IMR-90 (cell line): ENCODE measurements at regions not wholly inside any gene's neighbourhood (a gene's known extent, or its start where the extent isn't known, plus 50 kb on each side); places are given as distances from the start of the nearest gene placed in this dataset.

Source experiments
- ATAC-seq: fragments of 200-7000 bp; cut with Tn5 transposase; 2 replicates; pipeline ENCODE4 v1.9.1; 2020; ENCODE audit warnings: low read depth, mild to moderate bottlenecking, moderate library complexity
- BruUV-seq: library from RNA; stranded (reverse); fragments of 400-500 nt; replicated peaks from 2 replicates; lab custom pipeline; 2021; lab: Mats Ljungman, UMichigan
- CTCF ChIA-PET: fragments of 300-600 bp; formaldehyde crosslinking; extraction: SDS; loops from one replicate; lab custom pipeline; 2021; ENCODE audit warnings: antibody characterized with exemption; lab: Yijun Ruan, JAX
- POLR2A ChIA-PET: fragments of 300-600 bp; sonication (Branson Sonifier 250); formaldehyde crosslinking; loops from one replicate; lab custom pipeline; 2022; ENCODE audit warnings: antibody characterized with exemption; ENCODE audit not compliant: unreplicated experiment; lab: Charles Lee
- DNase-seq: peaks from one replicate; pipeline ENCODE4 v3.0.0; 2013
- H2AFZ ChIP-seq: replicated peaks from 2 replicates; pipeline ENCODE3; 2013; ENCODE audit warnings: low read length, mild to moderate bottlenecking; ENCODE audit not compliant: poor library complexity
- H2AK5ac ChIP-seq: 2 replicates; pipeline ENCODE4 v1.6.1; 2013; ENCODE audit warnings: low read depth, low read length, inconsistent platforms
- H2AK9ac ChIP-seq: replicated peaks from 2 replicates; pipeline ENCODE3; 2013; ENCODE audit warnings: mild to moderate bottlenecking, low read depth, low read length, moderate library complexity; ENCODE audit not compliant: poor library complexity
- H2BK120ac ChIP-seq: 2 replicates; pipeline ENCODE4 v1.6.1; 2013; ENCODE audit warnings: low read depth, low read length, inconsistent platforms
- H2BK15ac ChIP-seq: 3 replicates; pipeline ENCODE4 v1.6.1; 2013; ENCODE audit warnings: low read depth, low read length, inconsistent platforms
- H2BK20ac ChIP-seq: 2 replicates; pipeline ENCODE4 v1.6.1; 2013; ENCODE audit warnings: low read depth, mild to moderate bottlenecking, inconsistent platforms, low read length, moderate library complexity
- H2BK5ac ChIP-seq: 2 replicates; pipeline ENCODE4 v1.6.1; 2013; ENCODE audit warnings: mild to moderate bottlenecking, low read depth, low read length, inconsistent platforms; ENCODE audit not compliant: poor library complexity, severe bottlenecking
- H3K14ac ChIP-seq: replicated peaks from 2 replicates; pipeline ENCODE4 v1.6.1; 2013; ENCODE audit warnings: low read depth, low read length, inconsistent platforms
- H3K18ac ChIP-seq: 2 replicates; pipeline ENCODE4 v1.6.1; 2013; ENCODE audit warnings: low read depth, low read length, control low read depth
- H3K23ac ChIP-seq: 2 replicates; pipeline ENCODE4 v1.6.1; 2013; ENCODE audit warnings: low read depth, low read length, inconsistent platforms
- H3K27ac ChIP-seq: 2 replicates; pipeline ENCODE4 v1.5.1; 2013; ENCODE audit warnings: mild to moderate bottlenecking, control low read depth, low read length; ENCODE audit not compliant: insufficient read depth
- H3K27me3 ChIP-seq: 2 replicates; pipeline ENCODE4 v1.6.1; 2013; ENCODE audit warnings: low read length; ENCODE audit not compliant: control insufficient read depth, insufficient read depth
- H3K36me3 ChIP-seq: 2 replicates; pipeline ENCODE4 v1.6.1; 2013; ENCODE audit warnings: low read length, mixed read lengths; ENCODE audit not compliant: control insufficient read depth, insufficient read depth
- H3K4ac ChIP-seq: 2 replicates; pipeline ENCODE4 v1.6.1; 2013; ENCODE audit warnings: low read depth, low read length, inconsistent platforms
- H3K4me1 ChIP-seq: 2 replicates; pipeline ENCODE4 v1.6.1; 2013; ENCODE audit warnings: low read length, mixed read lengths; ENCODE audit not compliant: control insufficient read depth, insufficient read depth
- H3K4me2 ChIP-seq: 2 replicates; pipeline ENCODE4 v1.6.1; 2013; ENCODE audit warnings: low read depth, mild to moderate bottlenecking, control low read depth, low read length, moderate library complexity
- H3K4me3 ChIP-seq: 2 replicates; pipeline ENCODE4 v1.5.1; 2013; ENCODE audit warnings: low read depth, mild to moderate bottlenecking, control low read depth, low read length, moderate library complexity; ENCODE audit not compliant: insufficient read depth
- H3K56ac ChIP-seq: 2 replicates; pipeline ENCODE4 v1.6.1; 2013; ENCODE audit warnings: low read length, inconsistent platforms; ENCODE audit not compliant: insufficient read depth; ENCODE audit errors: extremely low read depth
- H3K79me1 ChIP-seq, 2 experiments: 2 replicates each; pipeline ENCODE4 v1.6.1; 2013; ENCODE audit warnings: low read length in 2 of 2, inconsistent platforms in 1 of 2, low read depth in 1 of 2
- H3K9ac ChIP-seq: 2 replicates; pipeline ENCODE4 v1.6.1; 2013; ENCODE audit warnings: low read depth, low read length, control low read depth
- H3K9me1 ChIP-seq: 2 replicates; pipeline ENCODE4 v1.6.1; 2013; ENCODE audit warnings: low read length, inconsistent platforms; ENCODE audit not compliant: insufficient read depth
- H3K9me3 ChIP-seq: 2 replicates; pipeline ENCODE4 v1.6.1; 2013; ENCODE audit warnings: low read length; ENCODE audit not compliant: control insufficient read depth, insufficient read depth
- H4K20me1 ChIP-seq: 2 replicates; pipeline ENCODE4 v1.6.1; 2013; ENCODE audit warnings: low read length, inconsistent platforms; ENCODE audit not compliant: insufficient read depth
- H4K5ac ChIP-seq: 2 replicates; pipeline ENCODE4 v1.6.1; 2013; ENCODE audit warnings: mild to moderate bottlenecking, low read depth, low read length, control low read depth
- H4K8ac ChIP-seq, 2 experiments: 2 replicates each; pipeline ENCODE4 v1.6.1; 2013; ENCODE audit warnings: low read depth in 2 of 2, low read length in 2 of 2, control low read depth in 1 of 2, inconsistent platforms in 1 of 2
- H4K91ac ChIP-seq: 2 replicates; pipeline ENCODE4 v1.6.1; 2013; ENCODE audit warnings: low read depth, low read length, inconsistent platforms; ENCODE audit not compliant: insufficient read depth
- BHLHE40 ChIP-seq: fragments of 150-350 bp; IDR thresholded peaks from 2 replicates; pipeline ENCODE4 v1.6.1; 2016; ENCODE audit warnings: mild to moderate bottlenecking, low read depth, low read length
- CEBPB ChIP-seq: IDR thresholded peaks from 2 replicates; pipeline ENCODE4 v1.6.1; 2012; ENCODE audit warnings: low read depth, low read length, improper control_type of control experiment
- CHD1 ChIP-seq: IDR thresholded peaks from 2 replicates; pipeline ENCODE4 v1.6.1; 2012; ENCODE audit warnings: low read depth, low read length, improper control_type of control experiment
- FOS ChIP-seq: fragments of 150-350 bp; IDR thresholded peaks from 2 replicates; pipeline ENCODE4 v1.6.1; 2016; ENCODE audit warnings: low read depth, low read length
- MAFK ChIP-seq: IDR thresholded peaks from 2 replicates; pipeline ENCODE4 v1.6.1; 2012; ENCODE audit warnings: low read depth, low read length, improper control_type of control experiment
- MAZ ChIP-seq: IDR thresholded peaks from 2 replicates; pipeline ENCODE4 v1.6.1; 2012; ENCODE audit warnings: low read depth, mild to moderate bottlenecking, low read length, improper control_type of control experiment, moderate library complexity, borderline replicate concordance
- MXI1 ChIP-seq: IDR thresholded peaks from 2 replicates; pipeline ENCODE4 v1.6.1; 2012; ENCODE audit warnings: low read depth, mild to moderate bottlenecking, low read length, moderate library complexity, borderline replicate concordance
- POLR2A ChIP-seq: IDR thresholded peaks from 2 replicates; pipeline ENCODE4 v1.6.1; 2012; ENCODE audit warnings: mild to moderate bottlenecking, low read depth, low read length
- RAD21 ChIP-seq: IDR thresholded peaks from 2 replicates; pipeline ENCODE4 v1.6.1; 2012; ENCODE audit warnings: low read length, improper control_type of control experiment
- RCOR1 ChIP-seq: IDR thresholded peaks from 2 replicates; pipeline ENCODE4 v1.6.1; 2012; ENCODE audit warnings: mild to moderate bottlenecking, low read length, improper control_type of control experiment; ENCODE audit not compliant: insufficient replicate concordance
- RFX5 ChIP-seq: IDR thresholded peaks from 2 replicates; pipeline ENCODE4 v1.8.0; 2012; ENCODE audit warnings: low read depth, mild to moderate bottlenecking, low read length, moderate library complexity
- SMC3 ChIP-seq: fragments of 150-350 bp; IDR thresholded peaks from 2 replicates; pipeline ENCODE4 v1.6.1; 2016; ENCODE audit warnings: low read depth, mild to moderate bottlenecking, antibody characterized with exemption, low read length, moderate library complexity
- WGBS, 2 experiments: methylation state at CpG; one replicate each; pipeline versions ENCODE4 v1.1.5 to v1.1.7; 2013; ENCODE audit warnings: missing lambda C conversion rate in 2 of 2; ENCODE audit not compliant: insufficient read length in 1 of 2; ENCODE audit errors: extremely low coverage in 2 of 2; 5-methylcytosine and 5-hydroxymethylcytosine counted together
- dilution Hi-C: fragments of 300-500 bp; cut with HindIII; formaldehyde crosslinking; loops from one replicate; pipeline ENCODE4 v1.14.3; 2018; ENCODE audit warnings: low sequenced_read_pairs; ENCODE audit not compliant: unreplicated experiment
- in situ Hi-C: fragments of 300-500 bp; cut with MboI; formaldehyde crosslinking; loops from 3 replicates; pipeline ENCODE4 v1.14.3; 2019; ENCODE audit warnings: low sequenced_read_pairs, inconsistent platforms, mixed read lengths
- intact Hi-C: fragments of 100-400 bp; cut with micrococcal nuclease; formaldehyde crosslinking; loops from 2 replicates; pipeline ENCODE4 v1.10.0; 2022
- TF ChIP-seq, protein P1 (sequence below): fragments of 150-350 bp; IDR thresholded peaks from 2 replicates; pipeline ENCODE4 v1.6.1; 2017; ENCODE audit warnings: mild to moderate bottlenecking, antibody characterized with exemption, low read length, low read depth
- TF ChIP-seq, protein P2 (sequence below): fragments of 150-350 bp; IDR thresholded peaks from 2 replicates; pipeline ENCODE4 v1.6.1; 2016; ENCODE audit warnings: low read depth, mild to moderate bottlenecking, low read length, moderate library complexity, borderline replicate concordance

DNA sequence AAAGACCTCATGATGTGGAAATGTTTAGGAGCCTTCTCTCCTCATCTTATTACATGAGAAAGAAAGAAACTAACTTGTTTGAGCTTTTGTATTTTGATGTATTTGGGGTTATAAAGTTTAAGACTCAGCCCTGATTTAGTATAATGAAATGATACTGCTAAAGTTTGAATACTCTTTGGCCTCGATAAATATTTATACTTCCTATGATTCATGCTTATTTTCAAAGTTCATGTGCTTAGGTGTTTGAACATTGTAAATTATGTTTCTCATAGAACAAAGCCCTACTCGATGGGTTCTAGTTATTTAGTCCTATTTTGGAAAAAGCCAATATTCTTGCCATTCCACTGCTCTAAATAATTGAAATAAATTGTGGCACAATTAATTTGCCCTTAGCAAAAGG is 303.2 kb downstream of the ZWINT start:
- Histone ChIP-seq H3K9me1 (no peaks in the 10 kb centered on the region), H4K20me1 (no peaks in the 10 kb centered on the region), H3K18ac (no peak overlapping the region), H3K9ac (no peak overlapping the region), H2BK120ac (no peak overlapping the region), H2BK20ac (no peak overlapping the region), H2AFZ (no peak overlapping the region), H4K91ac (no peak overlapping the region), H4K8ac (no peak overlapping the region), H3K27ac (no peak overlapping the region), H3K4me2 (no peak overlapping the region), H2BK15ac (no peak overlapping the region), H2AK5ac (no peak overlapping the region), H3K4me1 (no peaks in the 10 kb centered on the region), H4K5ac (no peak overlapping the region), H2BK5ac (no peak overlapping the region), H3K9me3 (no peaks in the 10 kb centered on the region), H3K56ac (no peak overlapping the region), H3K79me1 (no peaks in the 10 kb centered on the region), H3K23ac (no peak overlapping the region), H3K4ac (no peak overlapping the region), H3K36me3 (no peaks in the 10 kb centered on the region), H3K27me3 (no peaks in the 10 kb centered on the region), H3K4me3 (no peak overlapping the region), H3K14ac (no peak overlapping the region), H2AK9ac (no peak overlapping the region)
- CTCF ChIA-PET, result no interaction called here
- no peak for ATAC-seq
- dilution Hi-C loops (no loop called here), intact Hi-C loops (no loop called here), in situ Hi-C loops (no loop called here)
- BruUV-seq, result no TSS peak
- no CpG with 5 or more reads among the region's 2 CpGs for WGBS, 2 experiments
- TF ChIP-seq MAZ (no peak), RCOR1 (no peak), CHD1 (no peak), MXI1 (no peak), FOS (no peak), CEBPB (no peak), POLR2A (no peak), RFX5 (no peak), BHLHE40 (no peak), MAFK (no peak), RAD21 (no peak), SMC3 (no peak)
- TF ChIP-seq, protein P1, sequence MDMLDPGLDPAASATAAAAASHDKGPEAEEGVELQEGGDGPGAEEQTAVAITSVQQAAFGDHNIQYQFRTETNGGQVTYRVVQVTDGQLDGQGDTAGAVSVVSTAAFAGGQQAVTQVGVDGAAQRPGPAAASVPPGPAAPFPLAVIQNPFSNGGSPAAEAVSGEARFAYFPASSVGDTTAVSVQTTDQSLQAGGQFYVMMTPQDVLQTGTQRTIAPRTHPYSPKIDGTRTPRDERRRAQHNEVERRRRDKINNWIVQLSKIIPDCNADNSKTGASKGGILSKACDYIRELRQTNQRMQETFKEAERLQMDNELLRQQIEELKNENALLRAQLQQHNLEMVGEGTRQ, result no peak
- TF ChIP-seq, protein P2, sequence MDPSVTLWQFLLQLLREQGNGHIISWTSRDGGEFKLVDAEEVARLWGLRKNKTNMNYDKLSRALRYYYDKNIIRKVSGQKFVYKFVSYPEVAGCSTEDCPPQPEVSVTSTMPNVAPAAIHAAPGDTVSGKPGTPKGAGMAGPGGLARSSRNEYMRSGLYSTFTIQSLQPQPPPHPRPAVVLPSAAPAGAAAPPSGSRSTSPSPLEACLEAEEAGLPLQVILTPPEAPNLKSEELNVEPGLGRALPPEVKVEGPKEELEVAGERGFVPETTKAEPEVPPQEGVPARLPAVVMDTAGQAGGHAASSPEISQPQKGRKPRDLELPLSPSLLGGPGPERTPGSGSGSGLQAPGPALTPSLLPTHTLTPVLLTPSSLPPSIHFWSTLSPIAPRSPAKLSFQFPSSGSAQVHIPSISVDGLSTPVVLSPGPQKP, result no peak
- POLR2A ChIA-PET, result no interaction called here
- DNase-seq, result no peak
